NCI-H2227 treated with DMSO at 0.1 percent for 48 hours (cell line): ENCODE measurements at regions not wholly inside any gene's neighbourhood (a gene's known extent, or its start where the extent isn't known, plus 50 kb on each side); places are given as distances from the start of the nearest gene placed in this dataset.

ENCODE experiments used
- DNase-seq: peaks from one replicate; lab custom pipeline; 2025; lab: John Stamatoyannopoulos, UW

- no peak for DNase-seq
Measured at GRCh38 chr20:39825950-39826349, 863.1 kb downstream of the MAFB start.

GRCh38 chr20:39825524-39825923, 863.4 kb downstream of the DHX35 start:
- no peak for DNase-seq

DNA sequence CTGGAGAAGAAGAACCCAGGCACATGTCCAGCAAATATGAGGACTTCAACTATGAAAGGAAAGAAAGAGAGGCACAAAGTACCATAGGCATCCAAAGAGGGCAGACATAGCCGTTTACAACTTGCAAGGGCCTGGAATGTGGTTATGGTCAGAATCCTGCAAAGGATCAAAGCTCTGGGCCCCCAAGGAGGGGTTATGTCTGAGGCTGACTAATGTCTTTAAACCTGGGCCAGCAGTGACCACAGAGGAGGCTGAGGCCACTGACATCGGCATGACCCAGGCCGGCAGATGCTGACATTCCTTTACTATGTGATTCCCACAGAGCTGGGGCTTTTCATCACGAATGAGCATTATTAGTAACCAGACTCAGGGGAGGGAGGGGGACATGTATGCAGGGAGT, 861.1 kb downstream of the DHX35 start:
- DNase-seq = no peak

- DNase-seq = no peak
Measured at GRCh38 chr20:39822667-39823066, 860.5 kb downstream of the DHX35 start.

DNA sequence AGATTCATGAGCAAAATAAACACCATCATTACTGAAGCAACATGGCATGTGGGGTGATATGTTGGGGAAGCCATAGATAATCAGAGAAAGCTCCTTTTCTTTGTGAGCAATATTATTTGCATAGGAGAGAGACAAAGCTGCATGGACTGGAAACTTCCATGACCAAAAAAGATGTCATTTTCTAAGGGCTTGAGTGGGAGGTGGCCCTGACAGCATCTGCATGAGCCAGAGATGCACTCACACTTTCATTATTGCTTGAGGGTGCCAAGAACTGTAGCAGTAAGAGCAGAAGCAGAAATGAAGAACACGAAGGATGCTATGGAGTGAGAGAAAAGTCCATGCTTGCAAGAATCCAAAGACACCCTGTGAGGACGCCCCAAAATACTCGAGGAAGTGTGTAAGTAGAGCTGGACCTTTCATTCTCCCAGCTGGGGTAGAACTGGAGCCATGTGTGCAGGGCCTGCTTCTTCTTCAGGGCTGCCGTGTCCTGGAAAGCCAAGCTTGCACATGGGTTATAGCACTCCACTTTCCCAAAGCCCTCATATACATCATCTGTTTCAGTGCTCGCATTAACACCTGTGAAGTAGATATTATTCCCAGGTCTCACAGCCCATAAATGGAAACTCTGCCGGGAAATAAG, 851.2 kb downstream of the DHX35 start:
- DNase-seq = no peak

GRCh38 chr20:39812116-39812515, 850.0 kb downstream of the DHX35 start:
- DNase-seq = no peak

- no peak for DNase-seq
Measured at GRCh38 chr20:39810309-39810708, 848.2 kb downstream of the DHX35 start.

DNA sequence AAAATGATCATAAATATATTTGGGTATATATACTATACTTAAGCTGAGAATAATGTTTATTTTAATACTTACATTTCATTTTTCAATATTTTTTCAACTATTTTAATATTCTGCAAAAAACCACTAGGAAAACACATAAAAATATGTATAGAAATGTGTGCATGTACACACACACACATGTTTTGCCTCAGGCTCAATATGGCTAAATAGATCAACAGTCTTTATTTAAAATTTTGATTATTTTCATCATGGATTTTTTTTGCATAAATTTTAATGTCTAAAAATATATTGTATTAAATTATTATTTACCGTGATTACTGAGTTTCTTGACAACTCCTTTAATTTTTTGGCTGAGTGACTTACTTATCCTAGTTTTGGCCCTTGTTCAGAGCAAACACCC, 846.5 kb downstream of the DHX35 start:
- DNase-seq = no peak

DNA sequence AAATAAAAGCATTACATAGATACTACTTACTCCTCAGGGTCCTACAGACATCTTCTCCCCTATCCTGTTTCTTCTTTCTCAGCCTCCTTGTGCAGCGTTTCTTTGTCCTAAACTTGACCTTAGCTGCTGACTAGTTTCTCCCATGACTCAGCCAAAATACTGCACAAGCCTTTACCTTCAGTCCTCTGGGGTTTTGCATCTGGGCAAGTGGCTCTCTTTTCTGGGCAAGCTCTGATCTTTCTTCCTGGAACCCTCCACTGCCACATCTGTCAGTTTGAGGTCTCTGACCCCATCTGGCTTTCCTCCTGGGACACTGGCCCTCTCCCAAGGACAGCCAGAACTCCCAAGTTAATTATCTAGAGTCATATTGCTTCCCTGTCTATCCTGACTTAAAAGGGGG, 838.4 kb downstream of the DHX35 start:
- no peak for DNase-seq

DNA sequence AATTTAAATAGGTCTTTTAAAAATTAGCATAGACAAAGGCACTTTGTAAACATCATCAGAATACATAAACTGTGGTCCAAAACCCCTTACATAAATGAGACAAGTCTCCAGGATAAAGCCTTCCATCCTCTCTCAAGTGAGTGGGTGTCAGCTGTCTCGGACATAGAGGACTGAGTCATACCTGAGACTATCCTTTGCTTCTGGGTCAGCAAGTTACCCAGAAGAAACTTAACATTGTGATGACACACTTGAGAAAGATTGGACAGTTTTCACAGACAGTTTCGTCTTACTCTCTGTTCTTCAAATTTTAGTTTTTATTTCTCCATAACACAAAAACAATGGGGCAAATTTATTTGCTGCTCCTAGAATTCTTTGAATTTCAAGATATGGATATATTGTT, 838.0 kb downstream of the DHX35 start:
- DNase-seq = no peak

GRCh38 chr20:39799366-39799965, 837.3 kb downstream of the DHX35 start:
- DNase-seq = no peak

- DNase-seq = no peak
Measured at GRCh38 chr20:39795401-39796272, 833.5 kb downstream of the DHX35 start.

- DNase-seq = no peak
Measured at GRCh38 chr20:39792334-39792733, 830.2 kb downstream of the DHX35 start.

DNA sequence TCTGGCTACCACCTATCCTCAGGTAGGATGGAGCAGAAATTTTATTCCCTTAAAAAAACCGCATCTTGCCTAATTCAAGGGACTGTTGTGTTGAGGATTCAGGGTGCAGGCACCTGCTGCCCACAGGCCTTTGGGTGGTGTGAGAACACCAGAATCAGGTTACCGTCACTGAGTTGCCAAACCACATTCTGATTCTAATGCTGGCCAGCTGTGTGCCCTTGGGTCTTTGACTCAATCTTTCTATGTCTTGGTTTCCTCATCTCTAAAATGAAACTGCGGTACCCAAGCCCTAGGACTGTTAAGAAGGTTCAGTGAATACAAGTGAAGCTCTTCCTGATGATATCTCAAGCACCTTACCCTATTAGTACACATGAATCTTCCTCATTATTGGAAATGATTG, 827.3 kb downstream of the DHX35 start:
- DNase-seq = no peak

DNA sequence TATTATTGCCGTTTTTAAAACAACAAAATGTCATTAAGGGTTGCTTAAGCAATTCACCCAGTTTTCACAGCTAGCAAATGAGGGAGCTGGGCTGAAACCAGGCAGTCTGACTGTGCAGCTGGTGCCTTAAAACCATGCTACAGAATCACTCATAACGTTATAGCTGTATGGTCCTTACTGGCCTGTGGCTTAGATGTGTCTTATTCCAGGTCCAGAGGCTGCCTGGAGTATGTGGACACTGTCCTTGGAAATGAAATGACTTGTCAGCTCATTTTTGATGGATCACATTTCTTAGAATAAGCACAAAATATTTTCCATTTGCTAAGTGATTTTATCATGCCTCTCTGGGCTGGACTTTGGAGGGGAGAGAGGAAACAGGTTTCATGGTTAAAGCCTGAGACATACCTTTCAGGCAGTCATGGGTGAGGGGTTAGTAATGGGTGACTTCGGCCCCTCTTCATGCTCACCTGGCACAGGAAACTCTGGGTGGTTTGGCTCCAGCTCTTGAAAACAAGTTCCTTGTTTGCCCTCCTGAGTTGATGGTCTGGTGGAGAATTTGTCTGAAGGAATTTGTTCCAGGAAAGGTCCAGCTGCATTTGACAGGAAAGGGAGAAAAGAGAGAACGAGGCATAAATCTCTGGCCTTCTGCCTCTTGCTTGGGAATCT, 823.2 kb downstream of the DHX35 start:
- no peak for DNase-seq

GRCh38 chr20:39784693-39785092, 822.5 kb downstream of the DHX35 start:
- DNase-seq = no peak

GRCh38 chr20:39778847-39779604, 816.9 kb downstream of the DHX35 start:
- DNase-seq = peak; percentile 51

GRCh38 chr20:39778431-39778830, 816.3 kb downstream of the DHX35 start:
- DNase-seq = no peak

DNA sequence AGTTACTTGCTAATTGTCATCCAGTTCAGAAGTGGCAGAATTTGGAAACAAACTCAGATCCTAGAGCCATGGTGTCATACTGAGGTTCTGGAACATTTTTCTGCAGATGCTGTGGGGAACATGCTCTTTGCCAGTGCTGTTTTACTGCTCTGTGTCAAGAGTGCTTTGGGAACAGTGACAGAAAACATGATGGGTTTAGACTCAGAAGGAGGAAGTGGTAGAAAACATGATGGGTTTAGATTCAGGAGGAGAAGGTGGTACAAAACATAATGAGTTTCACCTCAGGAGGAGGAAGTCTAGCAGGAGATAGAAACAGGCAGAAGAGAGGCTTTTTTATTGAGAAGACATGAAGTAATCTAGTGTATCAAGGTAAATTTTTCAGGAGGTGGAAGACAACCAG, 815.5 kb downstream of the DHX35 start:
- no peak for DNase-seq

DNA sequence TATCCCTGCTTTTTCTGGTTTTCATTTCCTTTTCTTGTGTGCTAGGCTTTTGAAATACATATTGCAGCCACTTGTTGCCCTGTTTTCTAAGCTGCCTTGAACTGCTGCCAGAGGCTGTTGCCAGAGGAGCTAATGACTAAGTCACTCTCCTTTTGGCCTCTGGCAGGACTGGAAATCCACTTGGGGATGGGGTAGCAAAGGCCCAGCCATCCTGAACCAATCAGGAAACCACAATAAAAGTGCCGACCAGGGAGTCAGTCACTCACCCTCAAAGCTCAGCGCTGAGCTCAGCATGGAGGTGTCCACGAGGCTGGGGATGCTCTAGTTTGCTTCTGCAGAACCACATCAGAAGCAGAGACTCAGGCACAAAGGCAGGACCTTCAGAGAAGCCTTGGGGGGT, 813.0 kb downstream of the DHX35 start:
- DNase-seq = no peak

GRCh38 chr20:39773380-39774000, 811.3 kb downstream of the DHX35 start:
- no peak for DNase-seq
